ENCODE measurements at regions not wholly inside any gene's neighbourhood (a gene's known extent, or its start where the extent isn't known, plus 50 kb on each side); places are given as distances from the start of the nearest gene placed in this dataset.

DNA sequence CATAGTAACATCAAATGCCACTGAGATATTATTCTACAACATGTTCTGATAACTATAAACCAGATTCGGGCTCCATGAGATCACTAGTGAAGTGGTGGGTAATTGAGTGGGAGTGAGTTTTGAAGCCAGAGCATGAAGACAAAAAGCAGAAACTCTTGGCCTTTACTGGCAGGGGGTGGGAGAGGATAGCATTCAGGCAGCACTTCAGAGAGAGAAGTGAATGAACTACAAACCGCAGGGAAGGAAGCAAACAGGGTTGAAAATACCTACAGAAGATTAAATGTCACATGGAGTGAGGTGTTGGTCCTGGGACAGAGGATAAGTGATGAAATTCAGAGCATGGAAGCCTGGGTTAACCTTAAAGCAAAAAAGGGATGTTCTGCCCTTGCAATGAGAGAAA, 250.0 kb downstream of the EPM2A start (continued):
- TF ChIP-seq ZNF446 (CRISPR knock-in tag; IDR thresholded peaks at IDR 0.05) (no peak), BHLHE40 (IDR thresholded peaks at IDR 0.05; ENCODE audit: low read length) (no peak), ZNF121 (CRISPR knock-in tag; IDR thresholded peaks at IDR 0.05) (no peak), ZFX (CRISPR knock-in tag; IDR thresholded peaks at IDR 0.05; ENCODE audit: low read depth) (no peak), WIZ (CRISPR knock-in tag; IDR thresholded peaks at IDR 0.05) (no peak), MBNL3 (CRISPR knock-in tag; conservative IDR thresholded peaks at IDR 0.05) (no peak)
- TF ChIP-seq, protein P1, sequence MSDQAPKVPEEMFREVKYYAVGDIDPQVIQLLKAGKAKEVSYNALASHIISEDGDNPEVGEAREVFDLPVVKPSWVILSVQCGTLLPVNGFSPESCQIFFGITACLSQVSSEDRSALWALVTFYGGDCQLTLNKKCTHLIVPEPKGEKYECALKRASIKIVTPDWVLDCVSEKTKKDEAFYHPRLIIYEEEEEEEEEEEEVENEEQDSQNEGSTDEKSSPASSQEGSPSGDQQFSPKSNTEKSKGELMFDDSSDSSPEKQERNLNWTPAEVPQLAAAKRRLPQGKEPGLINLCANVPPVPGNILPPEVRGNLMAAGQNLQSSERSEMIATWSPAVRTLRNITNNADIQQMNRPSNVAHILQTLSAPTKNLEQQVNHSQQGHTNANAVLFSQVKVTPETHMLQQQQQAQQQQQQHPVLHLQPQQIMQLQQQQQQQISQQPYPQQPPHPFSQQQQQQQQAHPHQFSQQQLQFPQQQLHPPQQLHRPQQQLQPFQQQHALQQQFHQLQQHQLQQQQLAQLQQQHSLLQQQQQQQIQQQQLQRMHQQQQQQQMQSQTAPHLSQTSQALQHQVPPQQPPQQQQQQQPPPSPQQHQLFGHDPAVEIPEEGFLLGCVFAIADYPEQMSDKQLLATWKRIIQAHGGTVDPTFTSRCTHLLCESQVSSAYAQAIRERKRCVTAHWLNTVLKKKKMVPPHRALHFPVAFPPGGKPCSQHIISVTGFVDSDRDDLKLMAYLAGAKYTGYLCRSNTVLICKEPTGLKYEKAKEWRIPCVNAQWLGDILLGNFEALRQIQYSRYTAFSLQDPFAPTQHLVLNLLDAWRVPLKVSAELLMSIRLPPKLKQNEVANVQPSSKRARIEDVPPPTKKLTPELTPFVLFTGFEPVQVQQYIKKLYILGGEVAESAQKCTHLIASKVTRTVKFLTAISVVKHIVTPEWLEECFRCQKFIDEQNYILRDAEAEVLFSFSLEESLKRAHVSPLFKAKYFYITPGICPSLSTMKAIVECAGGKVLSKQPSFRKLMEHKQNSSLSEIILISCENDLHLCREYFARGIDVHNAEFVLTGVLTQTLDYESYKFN (CRISPR knock-in tag; conservative IDR thresholded peaks at IDR 0.05), result no peak
- TF ChIP-seq, protein P2, sequence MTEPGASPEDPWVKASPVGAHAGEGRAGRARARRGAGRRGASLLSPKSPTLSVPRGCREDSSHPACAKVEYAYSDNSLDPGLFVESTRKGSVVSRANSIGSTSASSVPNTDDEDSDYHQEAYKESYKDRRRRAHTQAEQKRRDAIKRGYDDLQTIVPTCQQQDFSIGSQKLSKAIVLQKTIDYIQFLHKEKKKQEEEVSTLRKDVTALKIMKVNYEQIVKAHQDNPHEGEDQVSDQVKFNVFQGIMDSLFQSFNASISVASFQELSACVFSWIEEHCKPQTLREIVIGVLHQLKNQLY (CRISPR knock-in tag; IDR thresholded peaks at IDR 0.05), result no peak
- TF ChIP-seq, protein P3, sequence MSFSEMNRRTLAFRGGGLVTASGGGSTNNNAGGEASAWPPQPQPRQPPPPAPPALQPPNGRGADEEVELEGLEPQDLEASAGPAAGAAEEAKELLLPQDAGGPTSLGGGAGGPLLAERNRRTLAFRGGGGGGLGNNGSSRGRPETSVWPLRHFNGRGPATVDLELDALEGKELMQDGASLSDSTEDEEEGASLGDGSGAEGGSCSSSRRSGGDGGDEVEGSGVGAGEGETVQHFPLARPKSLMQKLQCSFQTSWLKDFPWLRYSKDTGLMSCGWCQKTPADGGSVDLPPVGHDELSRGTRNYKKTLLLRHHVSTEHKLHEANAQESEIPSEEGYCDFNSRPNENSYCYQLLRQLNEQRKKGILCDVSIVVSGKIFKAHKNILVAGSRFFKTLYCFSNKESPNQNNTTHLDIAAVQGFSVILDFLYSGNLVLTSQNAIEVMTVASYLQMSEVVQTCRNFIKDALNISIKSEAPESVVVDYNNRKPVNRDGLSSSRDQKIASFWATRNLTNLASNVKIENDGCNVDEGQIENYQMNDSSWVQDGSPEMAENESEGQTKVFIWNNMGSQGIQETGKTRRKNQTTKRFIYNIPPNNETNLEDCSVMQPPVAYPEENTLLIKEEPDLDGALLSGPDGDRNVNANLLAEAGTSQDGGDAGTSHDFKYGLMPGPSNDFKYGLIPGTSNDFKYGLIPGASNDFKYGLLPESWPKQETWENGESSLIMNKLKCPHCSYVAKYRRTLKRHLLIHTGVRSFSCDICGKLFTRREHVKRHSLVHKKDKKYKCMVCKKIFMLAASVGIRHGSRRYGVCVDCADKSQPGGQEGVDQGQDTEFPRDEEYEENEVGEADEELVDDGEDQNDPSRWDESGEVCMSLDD (CRISPR knock-in tag; IDR thresholded peaks at IDR 0.05; ENCODE audit: borderline replicate concordance), result no peak

Data from HepG2 (cell line).